Amygdala (tissue), 56 donors: ENCODE measurements at regions not wholly inside any gene's neighbourhood (a gene's known extent, or its start where the extent isn't known, plus 50 kb on each side); places are given as distances from the start of the nearest gene placed in this dataset.

Experiments
- DNase-seq, 56 donors: peaks; one replicate each; lab custom pipeline; 2025; lab: John Stamatoyannopoulos, UW

GRCh38 chr14:97025722-97026121 lies 228.5 kb downstream of the VRK1 start:
- DNase-seq, result no peak

GRCh38 chr14:97027256-97027999 lies 230.2 kb downstream of the VRK1 start:
- DNase-seq, result no peak

- DNase-seq, result no peak
Measured at GRCh38 chr14:97028382-97028781, 231.2 kb downstream of the VRK1 start.

GRCh38 chr14:97029800-97030199 lies 232.6 kb downstream of the VRK1 start:
- no peak for DNase-seq

- no peak for DNase-seq
Measured at GRCh38 chr14:97031530-97031929, 234.3 kb downstream of the VRK1 start.

- DNase-seq, result no peak
Measured at GRCh38 chr14:97033556-97034081, 236.4 kb downstream of the VRK1 start.

GRCh38 chr14:97036086-97036852 lies 239.1 kb downstream of the VRK1 start:
- no peak for DNase-seq

- DNase-seq, result no peak
Measured at GRCh38 chr14:97039717-97040363, 242.7 kb downstream of the VRK1 start.

GRCh38 chr14:97046967-97047366 lies 249.8 kb downstream of the VRK1 start:
- peak in 2 of 56 donors; percentile 9 to 22 for DNase-seq

GRCh38 chr14:97052001-97052400 lies 254.8 kb downstream of the VRK1 start:
- no peak for DNase-seq

GRCh38 chr14:97053941-97054340 lies 256.8 kb downstream of the VRK1 start:
- no peak for DNase-seq

- DNase-seq, result no peak
Measured at GRCh38 chr14:97055355-97055754, 258.2 kb downstream of the VRK1 start.

GRCh38 chr14:97056086-97056485 lies 258.9 kb downstream of the VRK1 start:
- no peak for DNase-seq

- no peak for DNase-seq
Measured at GRCh38 chr14:97057238-97058073, 260.3 kb downstream of the VRK1 start.

GRCh38 chr14:97058074-97058467 lies 260.9 kb downstream of the VRK1 start:
- no peak for DNase-seq

GRCh38 chr14:97058589-97058988 lies 261.4 kb downstream of the VRK1 start:
- no peak for DNase-seq

GRCh38 chr14:97061198-97061597 lies 264.0 kb downstream of the VRK1 start:
- DNase-seq, result peak in 10 of 56 donors; percentile 4 to 58 (median 12)

GRCh38 chr14:97061714-97062113 lies 264.5 kb downstream of the VRK1 start:
- DNase-seq, result no peak

GRCh38 chr14:97065305-97066067 lies 268.3 kb downstream of the VRK1 start:
- DNase-seq, result no peak
